Mammary epithelial cell (primary cell): ENCODE measurements at regions not wholly inside any gene's neighbourhood (a gene's known extent, or its start where the extent isn't known, plus 50 kb on each side); places are given as distances from the start of the nearest gene placed in this dataset.

Experiments
- CTCF ChIP-seq, 2 donors: IDR thresholded peaks in 1 of 2; conservative IDR thresholded peaks in 1 of 2; 2 replicates each; pipeline ENCODE4 v1.5.1; 2011 to 2012; ENCODE audit warnings: inconsistent platforms in 2 of 2, low read length in 2 of 2, mild to moderate bottlenecking in 2 of 2, control low read depth in 1 of 2, low read depth in 1 of 2; ENCODE audit not compliant: insufficient read depth in 1 of 2; ENCODE audit errors: extremely low read depth in 1 of 2
- EZH2 ChIP-seq: IDR thresholded peaks from 2 replicates; pipeline ENCODE4 v1.6.1; 2012; ENCODE audit warnings: low read length, inconsistent platforms, borderline replicate concordance

GRCh38 chr5:142475102-142475513 is 150.3 kb upstream of the SPRY4 start:
- TF ChIP-seq CTCF (conservative IDR thresholded peaks at IDR 0.05 in 1 of 2, IDR thresholded peaks at IDR 0.05 in 1 of 2; ENCODE audit: extremely low read depth in 1 of 2, insufficient read depth in 1 of 2, low read depth in 1 of 2, low read length in 2 of 2) (no peak), EZH2 (no peak)
